Neural progenitor cell (in vitro differentiated cells): ENCODE measurements at regions not wholly inside any gene's neighbourhood (a gene's known extent, or its start where the extent isn't known, plus 50 kb on each side); places are given as distances from the start of the nearest gene placed in this dataset.

ENCODE experiments used
- DNase-seq: peaks from one replicate; pipeline ENCODE4 v3.0.0-alpha.2; 2016; ENCODE audit warnings: low spot score
- H2AFZ ChIP-seq: fragments of 200-600 bp; sonication (generic); replicated peaks from 2 replicates; pipeline ENCODE4 v1.6.1; 2016; ENCODE audit warnings: antibody characterized with exemption
- H3F3A ChIP-seq: fragments of 200-600 bp; sonication (generic); 2 replicates; pipeline ENCODE4 v1.6.1; 2016; ENCODE audit warnings: antibody characterized with exemption, low read depth
- H3K27ac ChIP-seq: fragments of 200-600 bp; sonication (generic); 2 replicates; pipeline ENCODE4 v1.5.1; 2016; ENCODE audit warnings: mild to moderate bottlenecking
- H3K27me3 ChIP-seq: fragments of 200-600 bp; sonication (generic); 2 replicates; pipeline ENCODE4 v1.6.1; 2016; ENCODE audit warnings: mild to moderate bottlenecking, moderate library complexity
- H3K36me3 ChIP-seq: fragments of 200-600 bp; sonication (generic); 2 replicates; pipeline ENCODE4 v1.5.1; 2016
- H3K4me1 ChIP-seq: fragments of 200-600 bp; sonication (generic); 2 replicates; pipeline ENCODE4 v1.6.1; 2016; ENCODE audit warnings: mixed run types
- H3K4me2 ChIP-seq: fragments of 200-600 bp; sonication (generic); 2 replicates; pipeline ENCODE4 v1.6.1; 2016
- H3K4me3 ChIP-seq: fragments of 200-600 bp; sonication (generic); 2 replicates; pipeline ENCODE4 v1.5.1; 2016
- H3K79me2 ChIP-seq: fragments of 200-600 bp; sonication (generic); 2 replicates; pipeline ENCODE4 v1.6.1; 2016; ENCODE audit warnings: low read depth
- H3K9ac ChIP-seq: fragments of 200-600 bp; sonication (generic); 2 replicates; pipeline ENCODE4 v1.6.1; 2016
- H3K9me3 ChIP-seq: fragments of 200-600 bp; sonication (generic); 2 replicates; pipeline ENCODE4 v1.5.1; 2016; ENCODE audit warnings: low read depth
- H4K20me1 ChIP-seq: fragments of 200-600 bp; sonication (generic); 2 replicates; pipeline ENCODE4 v1.6.1; 2016; ENCODE audit warnings: low read depth
- H3K27ac Mint-ChIP-seq: 3 replicates; pipeline ENCODE4 v1.8.0; 2021; ENCODE audit warnings: mixed read lengths
- H3K27me3 Mint-ChIP-seq: 2 replicates; pipeline ENCODE4 v1.8.0; 2022; ENCODE audit warnings: low read depth, mild to moderate bottlenecking, inconsistent platforms, moderate library complexity, mixed read lengths; ENCODE audit not compliant: insufficient read depth
- H3K36me3 Mint-ChIP-seq: 3 replicates; pipeline ENCODE4 v1.8.0; 2021; ENCODE audit warnings: mixed read lengths
- H3K4me1 Mint-ChIP-seq: 3 replicates; pipeline ENCODE4 v1.8.0; 2021; ENCODE audit warnings: mixed read lengths
- H3K4me3 Mint-ChIP-seq: 3 replicates; pipeline ENCODE4 v1.8.0; 2021; ENCODE audit warnings: mild to moderate bottlenecking, moderate library complexity, mixed read lengths
- H3K9me3 Mint-ChIP-seq: 3 replicates; pipeline ENCODE4 v1.8.0; 2020; ENCODE audit warnings: mixed read lengths
- EZH2 ChIP-seq: fragments of 200-600 bp; sonication (generic); IDR thresholded peaks from 2 replicates; pipeline ENCODE4 v1.6.1; 2017; ENCODE audit warnings: antibody characterized with exemption, mild to moderate bottlenecking, moderate library complexity
- EZH2phosphoT487 ChIP-seq: fragments of 200-600 bp; sonication (generic); IDR thresholded peaks from 2 replicates; pipeline ENCODE4 v1.6.1; 2017; ENCODE audit warnings: antibody characterized with exemption
- TF ChIP-seq, protein P1 (sequence below): fragments of 200-600 bp; sonication (generic); IDR thresholded peaks from 2 replicates; pipeline ENCODE4 v1.5.1; 2017; ENCODE audit warnings: antibody characterized with exemption, mild to moderate bottlenecking

DNA sequence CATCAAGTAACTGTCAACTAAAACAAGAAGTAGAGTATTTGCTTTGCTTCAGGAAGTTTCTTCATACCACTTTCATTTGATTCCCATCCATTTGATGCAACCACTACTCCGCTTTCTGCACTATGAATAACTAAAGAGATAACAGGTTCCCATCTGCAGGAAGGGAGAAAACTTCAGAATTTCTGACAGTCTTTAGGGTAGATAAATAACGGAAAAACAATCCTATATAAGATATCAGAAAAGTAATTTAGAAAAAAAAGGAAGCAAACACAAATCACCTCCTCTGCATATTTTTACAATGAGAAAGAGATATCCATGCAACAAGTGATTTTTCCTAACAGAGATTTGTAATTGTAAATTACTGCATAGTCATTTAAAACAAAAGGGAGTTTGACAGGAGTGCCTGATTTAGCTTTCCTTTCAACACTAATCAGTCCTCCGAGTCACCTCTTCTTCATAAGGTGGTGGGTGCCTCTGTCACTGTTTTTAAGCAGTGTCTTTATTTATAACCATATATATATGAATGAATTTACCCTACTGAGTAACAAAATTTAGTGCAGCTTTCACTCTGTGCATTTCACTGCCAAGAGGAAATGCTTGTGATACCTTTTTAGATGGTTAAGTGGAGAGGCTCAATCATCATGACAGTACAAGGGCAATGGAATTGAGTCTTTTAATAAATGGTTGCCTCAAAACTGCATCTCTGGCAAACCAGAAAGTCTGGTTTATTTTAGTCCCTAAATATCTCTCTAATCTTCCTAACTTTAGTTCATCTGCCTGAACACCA is 1920.4 kb downstream of the MRPL39 start:
- Histone ChIP-seq H3K79me2 (no peaks in the 10 kb centered on the region), H3K9me3 (peaks cover 10% of the 10 kb centered on the region), H4K20me1 (no peaks in the 10 kb centered on the region), H3K9ac (no peak overlapping the region), H3K4me1 (no peaks in the 10 kb centered on the region), H3K4me3 (no peak overlapping the region), H3K36me3 (no peaks in the 10 kb centered on the region), H3K27me3 (no peaks in the 10 kb centered on the region), H3K27ac (no peak overlapping the region), H3K4me2 (no peak overlapping the region), H3F3A (no peaks in the 10 kb centered on the region), H2AFZ (no peak overlapping the region)
- Mint-ChIP-seq H3K9me3 (no peaks in the 10 kb centered on the region), H3K4me1 (no peaks in the 10 kb centered on the region), H3K36me3 (no peaks in the 10 kb centered on the region), H3K27ac (no peak overlapping the region), H3K27me3 (no peaks in the 10 kb centered on the region), H3K4me3 (no peak overlapping the region)
- no peak for DNase-seq
- TF ChIP-seq, protein P1, sequence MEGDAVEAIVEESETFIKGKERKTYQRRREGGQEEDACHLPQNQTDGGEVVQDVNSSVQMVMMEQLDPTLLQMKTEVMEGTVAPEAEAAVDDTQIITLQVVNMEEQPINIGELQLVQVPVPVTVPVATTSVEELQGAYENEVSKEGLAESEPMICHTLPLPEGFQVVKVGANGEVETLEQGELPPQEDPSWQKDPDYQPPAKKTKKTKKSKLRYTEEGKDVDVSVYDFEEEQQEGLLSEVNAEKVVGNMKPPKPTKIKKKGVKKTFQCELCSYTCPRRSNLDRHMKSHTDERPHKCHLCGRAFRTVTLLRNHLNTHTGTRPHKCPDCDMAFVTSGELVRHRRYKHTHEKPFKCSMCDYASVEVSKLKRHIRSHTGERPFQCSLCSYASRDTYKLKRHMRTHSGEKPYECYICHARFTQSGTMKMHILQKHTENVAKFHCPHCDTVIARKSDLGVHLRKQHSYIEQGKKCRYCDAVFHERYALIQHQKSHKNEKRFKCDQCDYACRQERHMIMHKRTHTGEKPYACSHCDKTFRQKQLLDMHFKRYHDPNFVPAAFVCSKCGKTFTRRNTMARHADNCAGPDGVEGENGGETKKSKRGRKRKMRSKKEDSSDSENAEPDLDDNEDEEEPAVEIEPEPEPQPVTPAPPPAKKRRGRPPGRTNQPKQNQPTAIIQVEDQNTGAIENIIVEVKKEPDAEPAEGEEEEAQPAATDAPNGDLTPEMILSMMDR, result no peak
- TF ChIP-seq EZH2 (no peak), EZH2phosphoT487 (no peak)

DNA sequence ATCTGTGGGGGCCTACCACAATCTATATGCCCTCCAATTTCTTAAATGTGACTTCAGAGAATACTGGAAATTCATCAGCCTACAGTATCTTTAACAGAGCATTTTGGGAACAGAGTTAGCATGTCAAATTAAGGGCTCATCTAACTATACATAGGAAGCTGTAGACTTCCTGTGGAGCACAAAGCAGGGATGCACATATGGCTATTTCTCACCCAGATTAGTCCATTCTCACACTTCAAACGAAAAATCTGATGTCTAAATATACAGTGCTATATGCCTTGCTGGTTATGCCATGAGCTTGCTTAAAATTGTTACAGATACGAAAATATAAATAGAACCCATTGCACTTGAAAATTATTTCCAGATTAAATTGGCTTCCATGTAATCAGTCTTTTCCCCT is 1922.8 kb downstream of the MRPL39 start:
- Histone ChIP-seq H3K36me3 (no peaks in the 10 kb centered on the region), H3K4me2 (no peak overlapping the region), H3K4me3 (no peak overlapping the region), H3K79me2 (no peaks in the 10 kb centered on the region), H3K4me1 (no peaks in the 10 kb centered on the region), H3K9me3 (peaks cover 15% of the 10 kb centered on the region), H3K27me3 (no peaks in the 10 kb centered on the region), H3K9ac (no peak overlapping the region), H2AFZ (no peak overlapping the region), H3K27ac (no peak overlapping the region), H3F3A (no peaks in the 10 kb centered on the region), H4K20me1 (no peaks in the 10 kb centered on the region)
- Mint-ChIP-seq H3K36me3 (no peaks in the 10 kb centered on the region), H3K27ac (no peak overlapping the region), H3K4me3 (no peak overlapping the region), H3K9me3 (no peaks in the 10 kb centered on the region), H3K4me1 (no peaks in the 10 kb centered on the region), H3K27me3 (no peaks in the 10 kb centered on the region)
- no peak for TF ChIP-seq EZH2
- no peak for TF ChIP-seq EZH2phosphoT487
- TF ChIP-seq, protein P1, result no peak
- DNase-seq, result no peak

DNA sequence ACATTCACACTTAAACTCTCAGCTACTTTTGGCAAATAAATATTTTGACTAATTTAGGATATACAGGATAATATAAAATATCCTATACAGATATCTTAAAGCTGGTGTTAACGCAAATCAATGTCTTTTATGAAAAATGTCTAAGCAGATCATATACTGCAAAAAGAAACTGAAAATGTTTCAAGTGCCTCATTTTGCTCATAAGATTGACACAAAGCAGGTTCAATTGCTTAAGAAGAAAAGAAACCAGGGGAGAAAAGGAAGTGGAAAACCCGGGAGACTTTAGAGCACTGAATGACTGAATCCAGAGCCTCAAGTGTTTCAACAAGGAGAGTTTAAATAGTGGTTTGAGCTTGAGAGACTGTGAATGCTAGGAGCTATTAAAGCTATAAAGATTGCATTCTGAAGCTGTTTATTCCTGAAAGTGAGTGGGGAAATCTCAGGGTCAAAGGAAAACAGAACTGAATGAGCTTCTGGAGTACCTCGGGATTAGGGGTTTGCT is 1943.0 kb downstream of the MRPL39 start:
- no peaks in the 10 kb centered on the region for H3K4me1 Mint-ChIP-seq
- no peaks in the 10 kb centered on the region for H3K27me3 ChIP-seq
- H3K36me3 Mint-ChIP-seq, result no peaks in the 10 kb centered on the region
- no peak overlapping the region for H2AFZ ChIP-seq
- no peaks in the 10 kb centered on the region for H3K36me3 ChIP-seq
- H3F3A ChIP-seq, result no peaks in the 10 kb centered on the region
- H4K20me1 ChIP-seq, result no peaks in the 10 kb centered on the region
- H3K4me3 Mint-ChIP-seq, result no peak overlapping the region
- no peak for TF ChIP-seq EZH2
- H3K9me3 Mint-ChIP-seq, result no peaks in the 10 kb centered on the region
- H3K9me3 ChIP-seq, result peaks cover 17% of the 10 kb centered on the region
- DNase-seq, result no peak
- no peak overlapping the region for H3K27ac Mint-ChIP-seq
- no peaks in the 10 kb centered on the region for H3K27me3 Mint-ChIP-seq
- no peaks in the 10 kb centered on the region for H3K79me2 ChIP-seq
- H3K9ac ChIP-seq, result no peak overlapping the region
- no peaks in the 10 kb centered on the region for H3K4me1 ChIP-seq
- no peak overlapping the region for H3K27ac ChIP-seq
- H3K4me2 ChIP-seq, result no peak overlapping the region
- no peak overlapping the region for H3K4me3 ChIP-seq

DNA sequence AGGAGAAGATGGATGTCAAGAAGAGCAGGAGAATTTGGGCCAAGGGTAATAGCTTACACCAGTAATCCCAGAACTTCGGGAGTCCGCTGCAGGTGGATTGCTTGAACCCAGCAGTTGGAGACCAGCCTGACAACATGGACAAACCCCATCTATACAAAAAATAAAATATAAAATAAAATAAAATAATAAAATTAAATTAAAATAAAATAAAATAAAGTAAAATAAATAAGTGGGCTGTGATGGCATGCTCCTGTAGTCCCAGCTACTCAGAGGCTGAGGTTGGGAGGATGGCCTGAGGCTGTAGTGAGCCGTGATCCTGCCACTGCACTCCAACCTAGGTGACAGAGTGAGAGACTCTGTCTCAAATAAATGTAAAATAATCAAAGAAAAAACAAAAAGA is 1946.7 kb downstream of the MRPL39 start:
- no peak overlapping the region for H3K4me3 Mint-ChIP-seq

More for the DNA sequence above, 1946.7 kb downstream of the MRPL39 start:
- Histone ChIP-seq H3K27ac (no peak overlapping the region), H3K36me3 (no peaks in the 10 kb centered on the region), H3F3A (no peaks in the 10 kb centered on the region), H3K4me2 (no peak overlapping the region), H3K9ac (no peak overlapping the region), H3K79me2 (no peaks in the 10 kb centered on the region), H3K4me3 (no peak overlapping the region), H3K27me3 (no peaks in the 10 kb centered on the region), H4K20me1 (no peaks in the 10 kb centered on the region), H3K9me3 (peaks cover 13% of the 10 kb centered on the region), H3K4me1 (no peaks in the 10 kb centered on the region), H2AFZ (no peak overlapping the region)
- Mint-ChIP-seq H3K27me3 (no peaks in the 10 kb centered on the region), H3K27ac (no peak overlapping the region), H3K36me3 (no peaks in the 10 kb centered on the region), H3K9me3 (no peaks in the 10 kb centered on the region), H3K4me1 (no peaks in the 10 kb centered on the region)
- no peak for DNase-seq
- TF ChIP-seq EZH2 (no peak), EZH2phosphoT487 (no peak)
- TF ChIP-seq, protein P1, result no peak
